SK-N-SH (cell line): ENCODE measurements at regions not wholly inside any gene's neighbourhood (a gene's known extent, or its start where the extent isn't known, plus 50 kb on each side); places are given as distances from the start of the nearest gene placed in this dataset.

Experiments used
- CTCF ChIA-PET: fragments of 300-600, 350-600 bp; formaldehyde crosslinking; extraction: SDS; loops from one replicate; lab custom pipeline; 2021; lab: Yijun Ruan, JAX
- POLR2A ChIA-PET: fragments of 350-600 bp; sonication (Branson Sonifier 250); formaldehyde crosslinking; extraction: SDS; loops from one replicate; lab custom pipeline; 2020; ENCODE audit warnings: antibody characterized with exemption, inconsistent platforms; lab: Yijun Ruan, JAX
- DNase-seq: peaks from one replicate; pipeline ENCODE4 v3.0.0; 2012
- H2AFZ ChIP-seq: fragments of 200-600 bp; sonication (generic); 2 replicates; pipeline ENCODE4 v1.8.1; 2016; ENCODE audit warnings: antibody characterized with exemption, mild to moderate bottlenecking, low read depth
- H3F3A ChIP-seq: fragments of 200-600 bp; sonication (generic); replicated peaks from 2 replicates; pipeline ENCODE3; 2016; ENCODE audit warnings: antibody characterized with exemption, mild to moderate bottlenecking; ENCODE audit not compliant: insufficient read depth
- H3K27ac ChIP-seq, 2 experiments: fragments of 200-500 bp in 1 of 2; fragments of 200-600 bp in 1 of 2; sonication (Bioruptor generic) in 1 of 2; sonication (generic), shearing (Covaris generic) in 1 of 2; 2 replicates each; pipeline versions ENCODE4 v1.5.1 to v1.6.1; 2014 to 2016; ENCODE audit warnings: low read depth in 2 of 2, inconsistent platforms in 1 of 2, low read length in 1 of 2, mild to moderate bottlenecking in 1 of 2, mixed read lengths in 1 of 2
- H3K27me3 ChIP-seq: fragments of 200-600 bp; sonication (generic), shearing (Covaris generic); 2 replicates; pipeline ENCODE4 v1.6.1; 2016; ENCODE audit warnings: mixed run types; ENCODE audit not compliant: insufficient read depth
- H3K36me3 ChIP-seq, 2 experiments: fragments of 200-500 bp in 1 of 2; fragments of 200-600 bp in 1 of 2; sonication (Bioruptor generic) in 1 of 2; sonication (generic) in 1 of 2; replicated peaks in 1 of 2; 2 replicates each; pipeline versions ENCODE3 to v1.5.1; 2014 to 2016; ENCODE audit warnings: low read length in 1 of 2, mild to moderate bottlenecking in 1 of 2; ENCODE audit not compliant: insufficient read depth in 2 of 2, control insufficient read depth in 1 of 2
- H3K4me1 ChIP-seq, 2 experiments: fragments of 200-500 bp in 1 of 2; fragments of 200-600 bp in 1 of 2; sonication (Bioruptor generic) in 1 of 2; sonication (generic), shearing (Covaris generic) in 1 of 2; 2 replicates each; pipeline versions ENCODE4 v1.5.1 to v1.6.1; 2014 to 2016; ENCODE audit warnings: low read depth in 1 of 2, low read length in 1 of 2, mixed run types in 1 of 2; ENCODE audit not compliant: insufficient read depth in 2 of 2, control insufficient read depth in 1 of 2
- H3K4me2 ChIP-seq: fragments of 200-600 bp; sonication (generic), shearing (Covaris generic); 2 replicates; pipeline ENCODE4 v1.6.1; 2017; ENCODE audit warnings: mixed run types
- H3K4me3 ChIP-seq, 2 experiments: fragments of 200-500 bp in 1 of 2; fragments of 200-600 bp in 1 of 2; sonication (Bioruptor generic) in 1 of 2; sonication (generic), shearing (Covaris generic) in 1 of 2; 2 replicates each; pipeline versions ENCODE4 v1.5.1 to v1.8.1; 2014 to 2016; ENCODE audit warnings: low read depth in 2 of 2, inconsistent platforms in 1 of 2, low read length in 1 of 2, mild to moderate bottlenecking in 1 of 2, mixed read lengths in 1 of 2, moderate library complexity in 1 of 2
- H3K79me2 ChIP-seq: fragments of 200-600 bp; sonication (generic); 2 replicates; pipeline ENCODE4 v1.8.1; 2017; ENCODE audit warnings: mild to moderate bottlenecking; ENCODE audit not compliant: insufficient read depth
- H3K9ac ChIP-seq: fragments of 200-600 bp; sonication (generic); 2 replicates; pipeline ENCODE4 v1.6.1; 2017; ENCODE audit warnings: mixed run types
- H3K9me2 ChIP-seq: fragments of 200-600 bp; sonication (generic); 2 replicates; pipeline ENCODE4 v1.6.1; 2017; ENCODE audit warnings: mixed run types
- H3K9me3 ChIP-seq: fragments of 200-600 bp; sonication (generic); 2 replicates; pipeline ENCODE4 v1.6.1; 2017; ENCODE audit warnings: mixed run types, mild to moderate bottlenecking, moderate library complexity
- H4K20me1 ChIP-seq: fragments of 200-600 bp; sonication (generic); 2 replicates; pipeline ENCODE4 v1.6.1; 2017; ENCODE audit warnings: mild to moderate bottlenecking, mixed run types; ENCODE audit not compliant: insufficient read depth
- EZH2phosphoT487 ChIP-seq: fragments of 200-600 bp; sonication (generic); IDR thresholded peaks from 2 replicates; pipeline ENCODE4 v1.6.1; 2017; ENCODE audit warnings: low read depth, mixed run types, mild to moderate bottlenecking, antibody characterized with exemption, moderate library complexity, borderline replicate concordance
- GABPA ChIP-seq: IDR thresholded peaks from 2 replicates; pipeline ENCODE4 v1.4.0; 2012; ENCODE audit warnings: low read depth, mild to moderate bottlenecking
- MEF2A ChIP-seq: IDR thresholded peaks from 2 replicates; pipeline ENCODE4 v1.4.0; 2012; ENCODE audit warnings: low read depth, borderline replicate concordance
- NRF1 ChIP-seq: IDR thresholded peaks from 2 replicates; pipeline ENCODE4 v1.6.1; 2012; ENCODE audit warnings: low read depth, mild to moderate bottlenecking, low read length
- REST ChIP-seq: IDR thresholded peaks from 2 replicates; pipeline ENCODE4 v1.6.1; 2012; ENCODE audit warnings: mild to moderate bottlenecking, low read depth, low read length, moderate library complexity
- RFX5 ChIP-seq: IDR thresholded peaks from 2 replicates; pipeline ENCODE4 v1.6.1; 2012; ENCODE audit warnings: mild to moderate bottlenecking, improper control_type of control experiment, low read length
- RXRA ChIP-seq: IDR thresholded peaks from 2 replicates; pipeline ENCODE4 v1.4.0; 2012; ENCODE audit warnings: low read depth, mild to moderate bottlenecking, borderline replicate concordance
- USF2 ChIP-seq: fragments of 150-350 bp; IDR thresholded peaks from 2 replicates; pipeline ENCODE4 v1.6.1; 2017; ENCODE audit warnings: antibody characterized with exemption, low read length, low read depth, borderline replicate concordance
- WGBS: methylation state at CpG from one replicate; pipeline ENCODE4 v1.1.6; 2017; ENCODE audit warnings: low lambda C conversion rate; 5-methylcytosine and 5-hydroxymethylcytosine counted together

- H3K4me1 ChIP-seq = no peaks in the 10 kb centered on the region
- no peaks in the 10 kb centered on the region for H3K9me2 ChIP-seq
- WGBS = 87% methylated on average over 4 of the region's 4 CpGs
- H3K9me3 ChIP-seq = no peaks in the 10 kb centered on the region
- no peaks in the 10 kb centered on the region for H3K79me2 ChIP-seq
- no peak overlapping the region for H3K4me2 ChIP-seq
- H3K27ac ChIP-seq = no peak overlapping the region
- H3K4me3 ChIP-seq = no peak overlapping the region
- no peaks in the 10 kb centered on the region for H3K27me3 ChIP-seq
- H3K36me3 ChIP-seq = no peaks in the 10 kb centered on the region
- no peak for DNase-seq
- POLR2A ChIA-PET = no interaction called here
- no peak overlapping the region for H2AFZ ChIP-seq
- CTCF ChIA-PET = no interaction called here
- H4K20me1 ChIP-seq = no peaks in the 10 kb centered on the region
- no peaks in the 10 kb centered on the region for H3F3A ChIP-seq
- H3K9ac ChIP-seq = no peak overlapping the region
- TF ChIP-seq GABPA = no peak
- TF ChIP-seq USF2 = no peak
Measured at GRCh38 chr5:91840412-91840811, 457.3 kb upstream of the ARRDC3 start.

- no peaks in the 10 kb centered on the region for H3F3A ChIP-seq
- ChIA-PET CTCF (no interaction called here), POLR2A (no interaction called here)
- no peak overlapping the region for H3K27ac ChIP-seq
- H3K9me2 ChIP-seq = no peaks in the 10 kb centered on the region
- TF ChIP-seq GABPA = no peak
- TF ChIP-seq RFX5 = no peak
- TF ChIP-seq EZH2phosphoT487 = no peak
- TF ChIP-seq REST = no peak
- no peak for TF ChIP-seq RXRA
- TF ChIP-seq MEF2A = no peak
- TF ChIP-seq NRF1 = no peak
- no peak overlapping the region for H3K4me2 ChIP-seq
- no peaks in the 10 kb centered on the region for H3K27me3 ChIP-seq
- H3K4me1 ChIP-seq = no peaks in the 10 kb centered on the region
- no peaks in the 10 kb centered on the region for H4K20me1 ChIP-seq
- H3K9ac ChIP-seq = no peak overlapping the region
- 95% methylated on average over 4 of the region's 4 CpGs for WGBS
- no peak overlapping the region for H2AFZ ChIP-seq
- DNase-seq = no peak
- H3K4me3 ChIP-seq = no peak overlapping the region
- H3K79me2 ChIP-seq = no peaks in the 10 kb centered on the region
- no peaks in the 10 kb centered on the region for H3K36me3 ChIP-seq
- H3K9me3 ChIP-seq = no peaks in the 10 kb centered on the region
Measured at GRCh38 chr5:91839721-91840120, 456.6 kb upstream of the ARRDC3 start.
